ENCODE measurements at regions not wholly inside any gene's neighbourhood (a gene's known extent, or its start where the extent isn't known, plus 50 kb on each side); places are given as distances from the start of the nearest gene placed in this dataset.

- Mint-ChIP-seq H3K9me3 (peaks cover 6% of the 10 kb centered on the region), H3K27ac (no peak overlapping the region), H3K4me3 (no peak overlapping the region), H3K27me3 (no peaks in the 10 kb centered on the region), H3K4me1 (no peaks in the 10 kb centered on the region), H3K36me3 (ENCODE audit: low read depth) (no peaks in the 10 kb centered on the region)
- DNase-seq (no peak), ATAC-seq (no peak)
Observed at GRCh38 chr21:20545454-20545853, 452.8 kb upstream of the NCAM2 start.

- H3K4me1 Mint-ChIP-seq: no peaks in the 10 kb centered on the region
- H3K27me3 Mint-ChIP-seq: no peaks in the 10 kb centered on the region
- DNase-seq (no peak), ATAC-seq (no peak)
- H3K4me3 Mint-ChIP-seq: no peak overlapping the region
- no peaks in the 10 kb centered on the region for H3K36me3 Mint-ChIP-seq (ENCODE audit: low read depth)
- H3K9me3 Mint-ChIP-seq: peaks cover 6% of the 10 kb centered on the region
- H3K27ac Mint-ChIP-seq: no peak overlapping the region
Observed at GRCh38 chr21:20551939-20552338, 446.3 kb upstream of the NCAM2 start.

GRCh38 chr21:20554785-20555184, 443.4 kb upstream of the NCAM2 start:
- H3K36me3 Mint-ChIP-seq (ENCODE audit: low read depth): no peaks in the 10 kb centered on the region
- ATAC-seq: no peak
- H3K27ac Mint-ChIP-seq: no peak overlapping the region
- H3K27me3 Mint-ChIP-seq: no peaks in the 10 kb centered on the region
- no peaks in the 10 kb centered on the region for H3K4me1 Mint-ChIP-seq
- DNase-seq: no peak
- H3K4me3 Mint-ChIP-seq: no peak overlapping the region
- no peaks in the 10 kb centered on the region for H3K9me3 Mint-ChIP-seq

- peaks cover 3% of the 10 kb centered on the region for H3K9me3 Mint-ChIP-seq
- H3K27ac Mint-ChIP-seq: no peak overlapping the region
- H3K4me3 Mint-ChIP-seq: no peak overlapping the region
- H3K27me3 Mint-ChIP-seq: no peaks in the 10 kb centered on the region
- no peaks in the 10 kb centered on the region for H3K36me3 Mint-ChIP-seq (ENCODE audit: low read depth)
- DNase-seq (no peak), ATAC-seq (no peak)
- H3K4me1 Mint-ChIP-seq: no peaks in the 10 kb centered on the region
Observed at GRCh38 chr21:20570824-20571232, 427.4 kb upstream of the NCAM2 start.

- H3K4me3 Mint-ChIP-seq: no peak overlapping the region
- DNase-seq: no peak
- H3K4me1 Mint-ChIP-seq: no peaks in the 10 kb centered on the region
- H3K27ac Mint-ChIP-seq: no peak overlapping the region
- no peak for ATAC-seq
- H3K36me3 Mint-ChIP-seq (ENCODE audit: low read depth): no peaks in the 10 kb centered on the region
- peaks cover 3% of the 10 kb centered on the region for H3K9me3 Mint-ChIP-seq
- no peaks in the 10 kb centered on the region for H3K27me3 Mint-ChIP-seq
Observed at GRCh38 chr21:20572582-20572981, 425.6 kb upstream of the NCAM2 start.

- Mint-ChIP-seq H3K4me3 (no peak overlapping the region), H3K36me3 (ENCODE audit: low read depth) (no peaks in the 10 kb centered on the region), H3K27ac (no peak overlapping the region), H3K4me1 (no peaks in the 10 kb centered on the region), H3K27me3 (no peaks in the 10 kb centered on the region), H3K9me3 (no peaks in the 10 kb centered on the region)
- ATAC-seq (no peak), DNase-seq (no peak)
Observed at GRCh38 chr21:20581361-20581760, 416.8 kb upstream of the NCAM2 start.

GRCh38 chr21:20591284-20591683, 406.9 kb upstream of the NCAM2 start:
- DNase-seq (no peak), ATAC-seq (no peak)
- no peaks in the 10 kb centered on the region for H3K27me3 Mint-ChIP-seq
- H3K36me3 Mint-ChIP-seq (ENCODE audit: low read depth): no peaks in the 10 kb centered on the region
- no peak overlapping the region for H3K27ac Mint-ChIP-seq
- H3K9me3 Mint-ChIP-seq: peaks cover 23% of the 10 kb centered on the region
- no peaks in the 10 kb centered on the region for H3K4me1 Mint-ChIP-seq
- H3K4me3 Mint-ChIP-seq: no peak overlapping the region

GRCh38 chr21:20592463-20592862, 405.7 kb upstream of the NCAM2 start:
- DNase-seq: no peak
- Mint-ChIP-seq H3K27me3 (no peaks in the 10 kb centered on the region), H3K36me3 (ENCODE audit: low read depth) (no peaks in the 10 kb centered on the region), H3K9me3 (peaks cover 23% of the 10 kb centered on the region), H3K4me3 (no peak overlapping the region), H3K4me1 (no peaks in the 10 kb centered on the region), H3K27ac (no peak overlapping the region)
- no peak for ATAC-seq

- no peak for ATAC-seq
- Mint-ChIP-seq H3K4me3 (no peak overlapping the region), H3K4me1 (no peaks in the 10 kb centered on the region), H3K27ac (no peak overlapping the region), H3K9me3 (peaks cover 13% of the 10 kb centered on the region), H3K36me3 (ENCODE audit: low read depth) (no peaks in the 10 kb centered on the region), H3K27me3 (no peaks in the 10 kb centered on the region)
- DNase-seq: no peak
Observed at GRCh38 chr21:20603236-20603635, 395.0 kb upstream of the NCAM2 start.

- H3K9me3 Mint-ChIP-seq: peaks cover 19% of the 10 kb centered on the region
- H3K4me1 Mint-ChIP-seq: no peaks in the 10 kb centered on the region
- H3K27ac Mint-ChIP-seq: no peak overlapping the region
- H3K4me3 Mint-ChIP-seq: no peak overlapping the region
- ATAC-seq (no peak), DNase-seq (no peak)
- H3K27me3 Mint-ChIP-seq: no peaks in the 10 kb centered on the region
- no peaks in the 10 kb centered on the region for H3K36me3 Mint-ChIP-seq (ENCODE audit: low read depth)
Observed at GRCh38 chr21:20611008-20611407, 387.2 kb upstream of the NCAM2 start.

GRCh38 chr21:20613654-20614053, 384.6 kb upstream of the NCAM2 start:
- Mint-ChIP-seq H3K9me3 (peaks cover 13% of the 10 kb centered on the region), H3K27ac (no peak overlapping the region), H3K4me3 (no peak overlapping the region), H3K27me3 (no peaks in the 10 kb centered on the region), H3K4me1 (no peaks in the 10 kb centered on the region), H3K36me3 (ENCODE audit: low read depth) (no peaks in the 10 kb centered on the region)
- no peak for ATAC-seq
- DNase-seq: no peak

- ATAC-seq (no peak), DNase-seq (no peak)
- no peaks in the 10 kb centered on the region for H3K36me3 Mint-ChIP-seq (ENCODE audit: low read depth)
- H3K9me3 Mint-ChIP-seq: peaks cover 5% of the 10 kb centered on the region
- no peaks in the 10 kb centered on the region for H3K4me1 Mint-ChIP-seq
- H3K4me3 Mint-ChIP-seq: no peak overlapping the region
- no peaks in the 10 kb centered on the region for H3K27me3 Mint-ChIP-seq
- no peak overlapping the region for H3K27ac Mint-ChIP-seq
Observed at GRCh38 chr21:20617130-20617529, 381.1 kb upstream of the NCAM2 start.

- ATAC-seq (no peak), DNase-seq (no peak)
- Mint-ChIP-seq H3K4me1 (no peaks in the 10 kb centered on the region), H3K36me3 (ENCODE audit: low read depth) (no peaks in the 10 kb centered on the region), H3K27me3 (no peaks in the 10 kb centered on the region), H3K9me3 (peaks cover 5% of the 10 kb centered on the region), H3K4me3 (no peak overlapping the region), H3K27ac (no peak overlapping the region)
Observed at GRCh38 chr21:20618878-20619277, 379.3 kb upstream of the NCAM2 start.

GRCh38 chr21:20627594-20627993, 370.6 kb upstream of the NCAM2 start:
- no peak overlapping the region for H3K27ac Mint-ChIP-seq
- no peaks in the 10 kb centered on the region for H3K36me3 Mint-ChIP-seq (ENCODE audit: low read depth)
- peaks cover 9% of the 10 kb centered on the region for H3K9me3 Mint-ChIP-seq

GRCh38 chr21:20631633-20632032, 366.6 kb upstream of the NCAM2 start:
- no peak for ATAC-seq
- Mint-ChIP-seq H3K27ac (no peak overlapping the region), H3K4me1 (no peaks in the 10 kb centered on the region), H3K9me3 (peaks cover 4% of the 10 kb centered on the region), H3K27me3 (no peaks in the 10 kb centered on the region), H3K36me3 (ENCODE audit: low read depth) (no peaks in the 10 kb centered on the region), H3K4me3 (no peak overlapping the region)
- DNase-seq: no peak

More at GRCh38 chr21:20627594-20627993, 370.6 kb upstream of the NCAM2 start:
- Mint-ChIP-seq H3K4me3 (no peak overlapping the region), H3K4me1 (no peaks in the 10 kb centered on the region), H3K27me3 (no peaks in the 10 kb centered on the region)
- ATAC-seq: no peak
- no peak for DNase-seq

- Mint-ChIP-seq H3K27ac (no peak overlapping the region), H3K27me3 (no peaks in the 10 kb centered on the region), H3K9me3 (peaks cover 14% of the 10 kb centered on the region), H3K36me3 (ENCODE audit: low read depth) (no peaks in the 10 kb centered on the region), H3K4me3 (no peak overlapping the region), H3K4me1 (no peaks in the 10 kb centered on the region)
- DNase-seq (no peak), ATAC-seq (no peak)
Observed at GRCh38 chr21:20639026-20639425, 359.2 kb upstream of the NCAM2 start.
